ENCODE measurements at regions not wholly inside any gene's neighbourhood (a gene's known extent, or its start where the extent isn't known, plus 50 kb on each side); places are given as distances from the start of the nearest gene placed in this dataset.

DNA sequence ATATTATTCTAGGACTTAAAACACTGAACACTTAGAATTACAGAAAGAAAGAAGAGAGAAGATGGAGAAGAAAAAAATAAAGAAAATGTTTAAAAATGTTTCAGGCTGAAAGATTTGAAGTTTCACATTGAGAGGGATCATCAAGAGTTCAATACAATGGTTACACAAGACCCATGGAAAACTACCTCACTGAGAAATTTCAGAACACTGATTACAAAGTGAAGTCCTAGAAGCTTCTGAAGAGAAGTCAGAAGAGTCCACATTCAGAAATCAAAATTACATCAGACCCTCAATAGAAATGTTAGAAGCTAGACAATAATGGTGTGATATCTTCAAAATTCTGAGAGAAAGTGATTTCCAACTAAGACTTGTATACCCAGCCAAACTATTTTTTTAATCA, 196.1 kb downstream of the MACC1 start:
- no peak for DNase-seq

DNA sequence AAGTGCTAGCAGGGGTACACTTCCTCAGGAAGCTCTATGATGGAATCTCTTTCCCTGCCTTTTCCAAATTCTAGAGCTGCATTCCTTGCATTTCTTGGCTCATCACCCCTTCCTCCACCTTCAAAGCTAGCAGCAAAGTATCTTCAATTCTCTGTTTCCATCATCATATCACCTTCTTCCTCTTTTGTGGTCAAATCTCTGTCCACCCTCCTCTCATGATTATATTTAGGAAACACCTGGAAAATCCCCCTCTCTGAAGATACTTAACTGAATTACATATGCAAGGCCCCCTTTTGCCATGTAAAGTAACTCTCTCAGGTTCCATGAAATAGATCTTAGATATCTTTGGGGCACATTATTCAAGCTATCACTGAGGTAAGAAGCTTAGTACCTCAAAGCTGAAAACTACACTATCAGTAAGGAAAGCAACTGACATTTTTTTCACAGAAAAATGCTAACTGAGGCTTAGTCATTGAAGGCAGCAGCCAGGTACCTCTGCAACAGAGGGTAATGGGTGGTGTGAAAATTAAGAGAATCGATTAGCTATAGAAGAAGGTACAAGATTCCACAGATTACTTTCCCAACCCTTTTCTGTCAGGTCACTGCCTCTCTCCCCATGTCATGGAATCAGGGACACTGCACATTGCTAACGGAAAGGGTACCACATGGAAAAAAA, 197.3 kb downstream of the MACC1 start:
- no peak for DNase-seq

DNA sequence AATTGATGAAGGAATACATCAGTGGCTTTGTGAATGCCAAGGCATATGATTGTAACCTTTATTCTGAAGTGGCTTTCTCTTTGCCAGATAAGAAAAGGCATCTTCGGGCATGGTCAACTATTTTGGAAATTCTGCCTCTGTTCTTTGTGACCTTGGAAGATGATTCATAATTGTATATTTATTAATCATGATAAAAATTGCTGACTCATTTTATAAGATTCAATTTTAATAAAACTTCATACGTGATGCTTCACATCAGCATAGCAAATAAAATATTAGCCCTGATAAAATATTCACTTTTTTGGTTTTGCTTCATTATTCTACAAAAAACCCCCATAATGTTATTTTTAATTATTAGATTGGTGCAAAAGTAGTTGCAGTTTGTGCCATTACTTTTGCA, 200.5 kb downstream of the MACC1 start:
- no peak for DNase-seq

GRCh38 chr7:20013536-20013935, 203.6 kb downstream of the MACC1 start:
- no peak for DNase-seq

DNA sequence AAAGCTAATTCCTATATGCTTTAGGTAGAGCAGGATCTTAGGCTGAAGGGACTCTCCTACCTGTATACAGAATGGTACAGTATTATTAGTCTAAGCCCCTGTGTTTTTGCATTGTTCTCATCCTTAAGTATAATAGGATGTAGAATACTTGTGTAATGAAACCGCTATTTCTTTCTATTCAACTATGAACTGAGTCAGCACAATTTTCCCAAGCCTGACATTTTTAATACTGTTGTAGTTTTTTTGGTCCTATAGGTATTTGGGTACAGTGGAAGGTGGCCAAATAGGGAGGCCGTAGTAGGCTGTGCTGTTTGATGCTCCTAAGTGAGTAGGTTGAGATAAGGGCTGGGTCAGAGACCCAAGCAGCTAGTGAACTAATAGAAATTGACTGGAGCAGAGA, 205.1 kb downstream of the MACC1 start:
- no peak for DNase-seq

DNA sequence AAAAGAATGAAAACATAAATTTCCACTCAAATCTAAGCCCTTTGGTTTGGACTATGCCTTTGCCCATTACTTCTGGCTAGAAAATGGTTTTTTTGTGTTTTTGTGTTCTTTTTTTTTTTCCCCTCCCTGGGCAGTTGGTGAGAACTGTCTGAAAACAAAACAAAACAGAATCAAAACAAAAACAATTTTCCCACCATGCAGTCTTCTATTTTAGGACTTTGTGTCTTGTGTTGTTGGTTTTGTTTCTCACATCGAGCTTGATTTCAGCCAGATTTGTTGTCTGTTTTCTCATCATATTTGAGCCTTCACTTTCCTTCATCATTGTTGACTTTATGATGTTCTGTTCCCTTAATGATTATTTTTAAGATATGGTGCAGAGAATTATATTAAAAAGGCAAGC, 206.3 kb downstream of the MACC1 start:
- no peak for DNase-seq

- DNase-seq: no peak
These were observed 209.7 kb downstream of the MACC1 start for GRCh38 chr7:20007510-20007909.

- DNase-seq: no peak
These were observed 212.1 kb downstream of the MACC1 start for GRCh38 chr7:20005081-20005480.

DNA sequence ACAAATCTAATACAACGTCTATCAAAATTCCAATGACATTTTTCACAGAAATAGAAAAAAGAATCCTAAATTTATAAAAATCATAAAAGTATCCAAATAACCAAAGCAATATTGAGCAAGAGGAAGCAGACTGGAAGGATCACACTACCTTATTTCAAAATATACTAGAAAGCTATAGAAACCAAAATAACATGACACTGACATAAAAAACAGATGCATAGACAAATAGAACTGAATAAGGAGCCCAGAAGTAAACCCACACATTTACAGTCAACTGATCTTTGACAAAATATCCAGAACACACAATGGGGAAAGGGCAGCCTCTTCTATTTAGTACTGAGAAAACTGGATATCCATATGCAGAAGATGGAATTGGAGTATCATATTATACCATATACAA, 217.5 kb downstream of the MACC1 start:
- no peak for DNase-seq

- DNase-seq: no peak
These were observed 218.5 kb upstream of the TMEM196 start for GRCh38 chr7:19991936-19992335.

DNA sequence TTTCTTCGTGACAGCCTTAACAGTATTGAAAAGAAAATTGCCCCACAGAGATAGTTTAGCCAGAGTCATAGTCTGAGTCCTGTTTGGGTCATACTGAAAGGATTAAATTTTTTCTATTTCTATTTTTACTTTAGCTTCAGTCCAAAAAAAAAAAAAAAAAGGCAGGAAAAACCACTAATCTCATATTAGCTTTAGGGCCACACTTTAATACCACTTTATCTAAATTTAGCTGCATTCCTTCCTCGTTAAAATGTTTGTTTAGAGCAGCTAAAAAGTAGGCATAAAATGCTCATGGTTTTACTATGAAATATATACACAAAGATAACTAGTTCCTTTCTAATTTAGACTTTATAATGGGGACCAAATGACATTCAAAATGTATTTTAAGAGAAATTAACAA, 216.5 kb upstream of the TMEM196 start:
- no peak for DNase-seq

GRCh38 chr7:19988860-19989259, 215.4 kb upstream of the TMEM196 start:
- no peak for DNase-seq

- no peak for DNase-seq
These were observed 210.8 kb upstream of the TMEM196 start for GRCh38 chr7:19984231-19984632.

DNA sequence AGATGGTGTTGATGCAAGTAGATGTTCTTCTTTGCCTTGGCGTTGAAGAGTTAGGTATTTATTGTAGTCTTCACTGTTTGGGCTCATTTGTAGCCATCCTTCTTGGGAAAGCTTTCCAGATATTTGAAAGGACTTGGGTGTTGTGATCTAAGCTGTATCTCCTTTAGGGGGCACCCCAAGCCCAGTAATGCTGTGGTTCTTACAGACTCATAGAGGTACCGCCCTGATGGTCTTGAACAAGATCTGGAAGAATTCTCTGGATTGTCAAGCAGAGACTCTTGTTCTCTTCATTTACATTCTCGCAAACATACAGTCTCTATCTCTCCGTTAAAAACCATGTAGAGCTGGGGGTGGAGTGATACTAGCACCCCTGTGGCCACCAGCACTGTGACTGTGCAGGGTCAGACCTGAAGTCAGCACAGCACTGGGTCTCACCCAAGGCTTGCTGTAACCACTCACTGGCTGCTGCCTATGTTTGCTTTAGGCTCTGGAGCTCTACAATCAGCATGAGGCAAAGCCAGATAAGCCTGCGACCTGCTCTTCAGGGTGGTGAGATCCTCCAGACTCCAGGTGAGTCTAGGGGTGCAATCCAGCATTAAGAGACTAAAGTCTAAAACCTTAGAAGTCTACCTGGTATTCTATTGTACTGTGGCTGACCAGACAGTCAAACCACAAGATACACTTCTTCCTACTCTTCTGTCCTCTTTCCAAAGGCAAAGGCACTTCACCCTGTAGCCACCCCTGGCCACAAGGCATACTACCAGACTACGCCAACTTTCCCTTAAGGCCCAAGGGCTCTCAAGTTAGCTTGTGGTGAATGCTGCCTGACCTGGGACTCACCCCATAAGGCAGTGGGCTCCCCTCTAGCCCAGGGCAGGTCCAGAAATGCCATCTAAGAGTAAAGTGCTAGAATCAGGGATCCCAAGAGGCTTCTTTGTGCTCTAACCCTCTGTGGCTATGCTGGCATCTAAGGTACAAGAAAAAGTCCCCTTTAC, 209.7 kb upstream of the TMEM196 start:
- DNase-seq: peak; percentile 1

GRCh38 chr7:19973581-19973980, 200.2 kb upstream of the TMEM196 start:
- DNase-seq: no peak

- DNase-seq: no peak
These were observed 199.5 kb upstream of the TMEM196 start for GRCh38 chr7:19972876-19973275.

DNA sequence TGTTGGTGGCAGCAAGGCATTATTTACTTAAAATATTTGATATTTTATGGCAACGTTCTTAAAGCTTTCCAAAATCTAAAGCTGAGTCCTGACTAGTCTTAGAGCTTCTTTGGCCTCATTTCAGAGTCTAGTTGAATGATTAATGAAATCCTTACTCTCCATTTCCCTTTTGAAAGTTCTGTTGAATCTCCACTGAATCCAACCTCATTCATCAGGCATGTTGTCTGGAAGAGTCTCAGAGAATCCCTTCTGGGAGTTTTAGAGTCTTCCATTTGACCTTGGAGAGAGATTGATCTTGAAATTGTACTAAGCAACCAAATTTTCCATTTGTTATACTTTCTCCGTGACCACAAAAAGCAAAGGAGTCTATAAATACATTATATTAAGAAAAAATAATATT, 198.5 kb upstream of the TMEM196 start:
- no peak for DNase-seq

- no peak for DNase-seq
These were observed 197.1 kb upstream of the TMEM196 start for GRCh38 chr7:19970514-19970913.

DNA sequence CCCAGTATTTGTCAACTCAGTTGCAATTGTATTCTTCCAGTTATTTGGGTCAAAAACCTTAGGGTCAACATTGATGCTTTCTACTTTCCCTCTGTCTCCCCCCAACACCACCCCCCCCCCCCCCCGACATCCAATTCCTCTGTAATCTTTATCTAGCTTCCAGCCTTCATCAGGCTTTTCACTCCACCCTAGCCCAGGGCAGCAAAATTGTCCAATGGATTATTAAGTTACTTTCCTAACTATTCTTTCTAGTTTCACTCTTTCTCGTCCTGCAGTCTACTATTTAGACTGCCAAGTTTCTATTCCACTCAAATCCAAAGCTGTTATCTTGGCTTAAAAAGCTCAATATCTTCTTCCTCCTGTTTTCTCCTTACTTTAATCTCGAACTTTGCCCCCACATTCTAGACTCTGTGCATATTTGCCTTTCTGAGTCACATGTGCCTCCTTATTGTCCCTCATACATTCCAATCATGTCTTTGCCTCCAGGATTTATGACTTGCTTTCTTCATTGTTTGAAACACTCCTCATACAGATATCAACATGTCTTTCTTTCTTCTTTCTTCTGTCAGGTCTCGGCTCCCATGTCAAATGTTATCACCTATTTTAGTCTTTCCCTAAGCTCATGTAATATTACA, 196.6 kb upstream of the TMEM196 start:
- no peak for DNase-seq

DNA sequence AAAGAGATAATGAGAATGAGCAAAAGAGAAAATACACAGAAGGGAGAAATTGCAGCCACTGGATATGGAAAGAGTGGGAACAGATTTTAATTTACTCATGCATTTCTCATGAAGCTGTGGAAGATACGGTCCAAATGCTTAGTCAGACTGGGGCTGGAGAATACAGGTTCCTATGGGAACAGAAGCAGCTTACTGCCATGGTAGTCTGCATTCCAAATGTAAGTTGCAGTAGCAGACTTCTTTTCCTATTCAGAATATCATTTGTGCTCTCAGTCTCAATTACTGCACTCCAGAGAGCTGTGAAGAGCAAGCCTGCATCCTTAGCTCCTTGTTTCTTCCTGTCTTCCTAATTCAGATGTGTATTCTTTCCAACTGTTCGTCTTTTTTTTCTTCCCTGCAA, 190.8 kb upstream of the TMEM196 start:
- DNase-seq: no peak

- no peak for DNase-seq
These were observed 190.3 kb upstream of the TMEM196 start for GRCh38 chr7:19963695-19964094.

GRCh38 chr7:19958309-19958896, 185.0 kb upstream of the TMEM196 start:
- DNase-seq: no peak

DNA sequence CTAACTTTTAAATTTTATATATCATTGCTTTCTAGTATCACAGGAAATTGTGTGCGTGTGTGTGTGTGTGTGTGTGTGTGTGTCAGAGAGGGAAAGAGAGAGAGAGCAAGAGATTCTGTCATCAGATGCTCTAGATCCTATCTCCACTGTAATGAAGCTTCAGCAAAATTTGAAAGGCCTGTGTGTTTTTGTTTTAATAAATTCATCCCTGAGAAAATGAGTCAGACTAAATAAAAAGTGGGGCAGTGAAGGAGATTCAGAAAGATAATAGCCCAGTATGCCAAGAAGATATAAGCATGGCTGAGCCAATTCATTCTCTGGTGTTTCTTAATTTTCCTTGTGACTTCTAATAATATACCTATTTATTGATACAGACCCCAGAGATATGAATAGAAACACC, 184.2 kb upstream of the TMEM196 start:
- no peak for DNase-seq

Measured in activated CD4-positive, alpha-beta T cell treated with anti-CD3 and anti-CD28 coated beads, Interleukin-10, Interleukin-2, amounts not matched to agents 100 ng/mL and 50 ng/mL, durations not matched to agents 16 hours and 8 hours (primary cell).